Mesendoderm (in vitro differentiated cells): ENCODE measurements at regions not wholly inside any gene's neighbourhood (a gene's known extent, or its start where the extent isn't known, plus 50 kb on each side); places are given as distances from the start of the nearest gene placed in this dataset.

Experiments used
- DNase-seq: peaks from one replicate; pipeline ENCODE4 v3.0.0; 2013
- H2AK5ac ChIP-seq: 2 replicates; pipeline ENCODE4 v1.6.1; 2013; ENCODE audit warnings: low read length, inconsistent platforms
- H2BK120ac ChIP-seq: 2 replicates; pipeline ENCODE4 v1.6.1; 2013; ENCODE audit warnings: low read depth, mild to moderate bottlenecking, low read length, moderate library complexity, mixed read lengths
- H2BK15ac ChIP-seq: replicated peaks from 2 replicates; pipeline ENCODE4 v1.6.1; 2013; ENCODE audit warnings: low read depth, mild to moderate bottlenecking, moderate library complexity
- H2BK5ac ChIP-seq: 2 replicates; pipeline ENCODE4 v1.6.1; 2013; ENCODE audit warnings: low read length, inconsistent platforms
- H3K18ac ChIP-seq: 2 replicates; pipeline ENCODE4 v1.6.1; 2013; ENCODE audit warnings: mild to moderate bottlenecking, low read length, mixed read lengths
- H3K23ac ChIP-seq: one replicate; pipeline ENCODE4 v1.6.1; 2013; ENCODE audit warnings: low read length
- H3K27ac ChIP-seq: 2 replicates; pipeline ENCODE4 v1.5.1; 2013; ENCODE audit warnings: low read depth, mild to moderate bottlenecking, inconsistent platforms, low read length, moderate library complexity
- H3K27me3 ChIP-seq: 2 replicates; pipeline ENCODE4 v1.6.1; 2013; ENCODE audit warnings: low read length, control low read depth, mild to moderate bottlenecking, inconsistent platforms; ENCODE audit not compliant: insufficient read depth, poor library complexity
- H3K36me3 ChIP-seq: 2 replicates; pipeline ENCODE4 v1.6.1; 2013; ENCODE audit warnings: low read length, inconsistent platforms; ENCODE audit not compliant: control insufficient read depth, insufficient read depth
- H3K4ac ChIP-seq: one replicate; pipeline ENCODE4 v1.6.1; 2013; ENCODE audit warnings: low read depth, mild to moderate bottlenecking, low read length, moderate library complexity
- H3K4me1 ChIP-seq: 2 replicates; pipeline ENCODE4 v1.6.1; 2013; ENCODE audit warnings: low read depth, low read length, inconsistent platforms; ENCODE audit not compliant: control insufficient read depth
- H3K4me2 ChIP-seq: 2 replicates; pipeline ENCODE4 v1.6.1; 2013; ENCODE audit warnings: low read length
- H3K4me3 ChIP-seq: 2 replicates; pipeline ENCODE4 v1.5.1; 2013; ENCODE audit warnings: mild to moderate bottlenecking, low read length
- H3K56ac ChIP-seq: one replicate; pipeline ENCODE4 v1.6.1; 2013; ENCODE audit warnings: low read length
- H3K79me1 ChIP-seq: 2 replicates; pipeline ENCODE4 v1.6.1; 2013; ENCODE audit warnings: low read length, inconsistent platforms
- H3K79me2 ChIP-seq: 2 replicates; pipeline ENCODE4 v1.6.1; 2013; ENCODE audit warnings: mild to moderate bottlenecking, low read length; ENCODE audit not compliant: control insufficient read depth, insufficient read depth
- H3K9ac ChIP-seq: 2 replicates; pipeline ENCODE4 v1.6.1; 2013; ENCODE audit warnings: low read length, inconsistent platforms
- H4K5ac ChIP-seq: one replicate; pipeline ENCODE4 v1.6.1; 2013; ENCODE audit warnings: low read length
- H4K8ac ChIP-seq: one replicate; pipeline ENCODE4 v1.6.1; 2013; ENCODE audit warnings: low read depth, mild to moderate bottlenecking, control low read depth, low read length, moderate library complexity
- WGBS: extraction: QIAGEN DNeasy Blood & Tissue Kit; methylation state at CpG from one replicate; pipeline ENCODE4 v1.1.7; 2013; ENCODE audit warnings: low lambda C conversion rate, missing lambda C conversion rate; ENCODE audit not compliant: insufficient coverage; ENCODE audit errors: extremely low coverage; 5-methylcytosine and 5-hydroxymethylcytosine counted together

DNA sequence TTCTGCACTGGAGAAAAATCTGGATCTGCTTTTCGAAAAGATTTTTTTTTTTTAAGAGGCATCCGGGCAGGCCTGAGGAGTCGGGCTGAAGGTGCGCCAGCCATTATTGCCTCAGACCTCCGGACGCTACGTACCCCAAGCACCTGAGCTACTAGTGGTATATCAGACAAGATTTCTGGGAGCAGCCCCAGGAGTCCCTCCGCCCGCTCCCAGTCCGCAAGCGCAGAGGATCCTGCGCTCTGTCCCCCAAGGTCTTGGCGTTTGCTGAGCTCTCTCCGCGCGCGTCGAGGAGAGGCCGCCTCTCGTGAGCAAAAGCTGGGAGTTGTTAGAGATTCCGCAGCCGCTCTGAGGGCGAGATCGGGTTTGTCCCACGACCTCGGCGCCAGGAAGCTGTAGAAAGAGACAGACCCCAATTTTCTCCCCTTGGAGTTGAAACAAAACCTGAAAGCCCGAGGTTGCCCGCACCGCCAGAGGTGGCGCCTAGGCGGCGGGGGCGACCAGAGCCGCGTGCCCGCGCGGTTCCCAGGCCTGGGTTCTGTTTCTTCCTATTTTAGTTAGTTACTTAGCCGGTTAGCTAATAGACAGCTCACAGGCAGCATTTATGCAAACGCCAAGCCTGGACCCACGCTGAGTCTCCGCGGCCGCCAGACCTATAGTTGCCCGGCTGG, 72.5 kb upstream of the POLG start:
- Histone ChIP-seq H3K4me3 (no peak overlapping the region), H3K27ac (no peak overlapping the region)
- peak; percentile 65 for DNase-seq

DNA sequence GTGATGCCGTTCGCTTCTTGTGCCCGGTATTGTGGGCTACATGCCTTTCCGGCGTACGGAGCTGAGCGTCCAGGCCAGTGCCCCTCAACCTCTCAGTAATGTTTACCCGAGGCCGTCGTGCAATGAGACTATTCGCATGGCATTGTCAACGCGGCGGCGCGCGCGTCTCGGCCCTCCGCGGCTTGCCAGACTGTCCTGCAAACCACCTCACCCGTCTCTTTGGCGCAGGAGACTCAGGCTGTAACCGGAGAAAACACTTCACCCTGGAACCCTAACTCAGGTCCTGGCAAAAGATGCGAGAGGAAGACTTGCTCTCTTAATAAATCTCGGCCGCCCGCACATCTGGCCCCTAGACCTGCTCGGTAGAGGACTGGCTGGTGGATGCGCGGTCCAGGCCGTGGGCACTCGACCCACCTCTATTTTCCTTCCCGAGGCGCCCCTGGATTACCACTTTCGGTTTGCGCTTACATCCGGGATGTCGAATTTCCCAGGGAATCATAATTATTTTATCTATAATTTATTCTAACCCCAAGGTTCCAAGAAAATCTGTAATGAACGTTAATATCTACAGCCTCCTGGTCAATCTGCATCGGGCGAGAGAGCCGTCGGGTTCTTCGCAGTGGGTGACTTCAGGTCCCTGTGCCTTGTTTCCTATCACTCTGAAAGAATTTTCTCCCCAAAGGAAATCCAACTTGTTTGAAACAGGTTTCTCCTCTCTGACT, 71.8 kb upstream of the POLG start:
- Histone ChIP-seq H3K4me2 (no peak overlapping the region), H2BK120ac (no peak overlapping the region), H3K4ac (no peak overlapping the region), H3K79me2 (no peaks in the 10 kb centered on the region), H3K23ac (no peak overlapping the region), H3K36me3 (no peaks in the 10 kb centered on the region), H3K4me1 (no peaks in the 10 kb centered on the region), H3K9ac (no peak overlapping the region), H2BK15ac (no peak overlapping the region), H3K56ac (no peak overlapping the region), H2AK5ac (no peak overlapping the region), H4K5ac (no peak overlapping the region), H2BK5ac (no peak overlapping the region), H4K8ac (no peak overlapping the region), H3K18ac (no peak overlapping the region), H3K27me3 (peaks cover 95% of the 10 kb centered on the region), H3K27ac (no peak overlapping the region), H3K4me3 (no peak overlapping the region), H3K79me1 (no peaks in the 10 kb centered on the region)
- no CpG with 5 or more reads among the region's 45 CpGs for WGBS
- no peak for DNase-seq

More for the DNA sequence above, 72.5 kb upstream of the POLG start:
- H3K36me3 ChIP-seq = no peaks in the 10 kb centered on the region
- H3K56ac ChIP-seq = no peak overlapping the region
- no peaks in the 10 kb centered on the region for H3K4me1 ChIP-seq
- H3K79me2 ChIP-seq = no peaks in the 10 kb centered on the region
- H3K9ac ChIP-seq = no peak overlapping the region
- no peak overlapping the region for H2BK5ac ChIP-seq
- H3K18ac ChIP-seq = no peak overlapping the region
- no peaks in the 10 kb centered on the region for H3K79me1 ChIP-seq
- no peak overlapping the region for H4K8ac ChIP-seq
- no peak overlapping the region for H3K4ac ChIP-seq
- no CpG with 5 or more reads among the region's 46 CpGs for WGBS
- no peak overlapping the region for H2BK15ac ChIP-seq
- no peak overlapping the region for H4K5ac ChIP-seq
- H2BK120ac ChIP-seq = no peak overlapping the region
- H2AK5ac ChIP-seq = no peak overlapping the region
- H3K23ac ChIP-seq = no peak overlapping the region
- peaks cover 94% of the 10 kb centered on the region for H3K27me3 ChIP-seq
- no peak overlapping the region for H3K4me2 ChIP-seq

DNA sequence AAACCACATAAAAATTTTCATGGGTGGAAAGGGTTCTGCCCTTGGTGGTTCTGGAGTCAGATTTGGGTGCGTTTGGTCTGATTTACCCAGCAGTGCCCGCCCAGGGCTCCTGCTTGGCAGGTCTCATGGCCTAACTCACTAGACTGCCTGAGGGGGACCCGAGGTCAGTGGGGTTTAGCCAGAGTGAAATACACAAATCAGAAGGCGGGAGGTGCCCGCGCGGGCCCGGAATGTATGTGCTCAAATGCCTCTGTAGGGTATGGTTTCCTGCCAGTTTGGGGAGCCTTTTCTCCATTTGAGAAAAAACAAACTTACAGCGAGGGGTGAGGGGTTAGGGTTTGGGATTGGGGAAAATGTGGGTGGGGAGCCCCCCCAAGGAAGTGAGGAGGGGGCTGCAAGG, 70.9 kb upstream of the POLG start:
- Histone ChIP-seq H2BK15ac (no peak overlapping the region), H3K18ac (no peak overlapping the region), H2BK5ac (no peak overlapping the region), H3K79me1 (no peaks in the 10 kb centered on the region), H2BK120ac (no peak overlapping the region), H3K56ac (no peak overlapping the region), H3K36me3 (no peaks in the 10 kb centered on the region), H3K4ac (no peak overlapping the region), H4K5ac (no peak overlapping the region), H3K9ac (no peak overlapping the region), H2AK5ac (no peak overlapping the region), H4K8ac (no peak overlapping the region), H3K23ac (no peak overlapping the region), H3K27me3 (peaks cover 96% of the 10 kb centered on the region), H3K4me3 (no peak overlapping the region), H3K4me1 (no peaks in the 10 kb centered on the region), H3K27ac (no peak overlapping the region), H3K79me2 (no peaks in the 10 kb centered on the region), H3K4me2 (no peak overlapping the region)
- no peak for DNase-seq
- no CpG with 5 or more reads among the region's 9 CpGs for WGBS

DNA sequence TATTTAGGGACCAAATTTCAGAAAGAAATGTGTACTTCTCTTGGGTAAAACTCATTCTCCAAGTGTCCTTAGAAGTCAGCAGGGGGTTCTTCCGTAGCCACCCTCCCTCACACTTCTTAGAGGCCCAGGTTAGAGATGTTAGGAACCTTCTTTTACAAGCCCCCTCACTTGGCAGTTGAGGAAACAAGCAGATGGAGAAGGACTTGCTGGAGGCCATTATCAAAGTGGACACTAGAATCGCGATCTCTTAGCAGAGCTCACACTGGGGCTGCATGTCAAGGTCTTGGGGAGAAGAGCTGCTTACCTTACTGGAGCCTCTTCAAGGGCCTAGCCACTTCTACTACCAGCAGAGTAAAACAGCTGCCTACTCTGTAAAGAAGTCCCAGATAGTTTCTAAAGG, 69.4 kb upstream of the POLG start:
- no peak overlapping the region for H3K4ac ChIP-seq
- no peak overlapping the region for H3K27ac ChIP-seq
- no peak overlapping the region for H2AK5ac ChIP-seq
- H3K4me3 ChIP-seq = no peak overlapping the region
- H4K5ac ChIP-seq = no peak overlapping the region
- H3K4me2 ChIP-seq = no peak overlapping the region
- no peaks in the 10 kb centered on the region for H3K4me1 ChIP-seq
- H2BK120ac ChIP-seq = no peak overlapping the region
- H3K79me1 ChIP-seq = no peaks in the 10 kb centered on the region
- no CpG with 5 or more reads among the region's 3 CpGs for WGBS
- no peak overlapping the region for H3K23ac ChIP-seq
- H3K56ac ChIP-seq = no peak overlapping the region
- H3K18ac ChIP-seq = no peak overlapping the region
- H3K27me3 ChIP-seq = peaks cover 93% of the 10 kb centered on the region
- H3K79me2 ChIP-seq = no peaks in the 10 kb centered on the region
- no peak overlapping the region for H3K9ac ChIP-seq
- no peak for DNase-seq
- no peak overlapping the region for H2BK15ac ChIP-seq
- H4K8ac ChIP-seq = no peak overlapping the region
- no peaks in the 10 kb centered on the region for H3K36me3 ChIP-seq
- H2BK5ac ChIP-seq = no peak overlapping the region

DNA sequence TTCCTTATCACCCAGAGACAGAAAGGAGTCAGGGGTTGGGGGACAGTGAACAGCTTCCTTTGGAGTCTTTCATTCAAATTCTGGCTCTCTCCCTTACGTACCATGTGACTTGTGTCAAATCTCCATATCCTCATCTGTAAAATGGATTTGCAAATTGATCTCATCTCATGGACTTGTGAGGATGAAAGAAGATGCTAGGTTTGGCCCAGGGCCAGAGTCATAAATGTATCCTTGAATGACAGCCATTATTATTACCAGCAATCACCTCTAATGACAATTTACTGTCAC, 67.8 kb upstream of the POLG start:
- H4K8ac ChIP-seq = no peak overlapping the region
- H3K4me3 ChIP-seq = no peak overlapping the region
- H3K4me1 ChIP-seq = no peaks in the 10 kb centered on the region
- no peak overlapping the region for H3K23ac ChIP-seq
- no peak overlapping the region for H2BK15ac ChIP-seq
- no peaks in the 10 kb centered on the region for H3K36me3 ChIP-seq
- H3K27me3 ChIP-seq = peaks cover 93% of the 10 kb centered on the region
- DNase-seq = no peak
- no peaks in the 10 kb centered on the region for H3K79me1 ChIP-seq
- H3K4ac ChIP-seq = no peak overlapping the region
- no peak overlapping the region for H3K18ac ChIP-seq
- no peak overlapping the region for H4K5ac ChIP-seq
- WGBS = no CpG with 5 or more reads among the region's 1 CpG
- no peak overlapping the region for H3K4me2 ChIP-seq
- H3K79me2 ChIP-seq = no peaks in the 10 kb centered on the region
- no peak overlapping the region for H3K9ac ChIP-seq
- no peak overlapping the region for H2BK5ac ChIP-seq
- no peak overlapping the region for H3K56ac ChIP-seq
- no peak overlapping the region for H2BK120ac ChIP-seq
- no peak overlapping the region for H3K27ac ChIP-seq
- H2AK5ac ChIP-seq = no peak overlapping the region
